ENCODE measurements at regions not wholly inside any gene's neighbourhood (a gene's known extent, or its start where the extent isn't known, plus 50 kb on each side); places are given as distances from the start of the nearest gene placed in this dataset.

GRCh38 chr12:39040275-39040674 is 134.9 kb upstream of the CPNE8 start:
- H3K9me3 ChIP-seq (ENCODE audit: low read depth), result no peaks in the 10 kb centered on the region
- no peaks in the 10 kb centered on the region for H3K79me2 ChIP-seq (ENCODE audit: low read depth)
- no peak overlapping the region for H3K4me2 ChIP-seq
- peaks cover 11% of the 10 kb centered on the region for H3F3A ChIP-seq (ENCODE audit: low read depth)
- no peak overlapping the region for H3K27ac ChIP-seq
- Mint-ChIP-seq H3K4me3 (no peak overlapping the region), H3K4me1 (peaks cover 23% of the 10 kb centered on the region), H3K27ac (no peak overlapping the region), H3K9me3 (no peaks in the 10 kb centered on the region), H3K27me3 (ENCODE audit: insufficient read depth, low read depth) (no peaks in the 10 kb centered on the region), H3K36me3 (no peaks in the 10 kb centered on the region)
- DNase-seq (ENCODE audit: low spot score), result no peak
- H3K4me1 ChIP-seq, result peaks cover 22% of the 10 kb centered on the region
- H3K27me3 ChIP-seq, result no peaks in the 10 kb centered on the region
- no peak for TF ChIP-seq CTCF (IDR thresholded peaks at IDR 0.05)
- TF ChIP-seq EZH2phosphoT487 (IDR thresholded peaks at IDR 0.05), result no peak
- no peak for TF ChIP-seq EZH2 (IDR thresholded peaks at IDR 0.05)
- no peaks in the 10 kb centered on the region for H4K20me1 ChIP-seq (ENCODE audit: low read depth)
- H2AFZ ChIP-seq (replicated peaks), result no peak overlapping the region
- no peaks in the 10 kb centered on the region for H3K36me3 ChIP-seq
- no peak overlapping the region for H3K9ac ChIP-seq
- no peak overlapping the region for H3K4me3 ChIP-seq

GRCh38 chr12:39037115-39037514 is 131.7 kb upstream of the CPNE8 start:
- Mint-ChIP-seq H3K4me1 (no peaks in the 10 kb centered on the region), H3K4me3 (no peak overlapping the region), H3K27me3 (ENCODE audit: insufficient read depth, low read depth) (no peaks in the 10 kb centered on the region), H3K36me3 (no peaks in the 10 kb centered on the region), H3K9me3 (no peaks in the 10 kb centered on the region), H3K27ac (no peak overlapping the region)
- Histone ChIP-seq H3K4me1 (no peaks in the 10 kb centered on the region), H3K4me2 (no peak overlapping the region), H3K79me2 (ENCODE audit: low read depth) (no peaks in the 10 kb centered on the region), H3K9ac (no peak overlapping the region), H3K4me3 (no peak overlapping the region), H3K9me3 (ENCODE audit: low read depth) (no peaks in the 10 kb centered on the region), H2AFZ (replicated peaks) (no peak overlapping the region), H3F3A (ENCODE audit: low read depth) (no peaks in the 10 kb centered on the region), H3K27me3 (no peaks in the 10 kb centered on the region), H3K27ac (no peak overlapping the region), H4K20me1 (ENCODE audit: low read depth) (no peaks in the 10 kb centered on the region), H3K36me3 (no peaks in the 10 kb centered on the region)
- TF ChIP-seq CTCF (IDR thresholded peaks at IDR 0.05) (no peak), EZH2 (IDR thresholded peaks at IDR 0.05) (no peak), EZH2phosphoT487 (IDR thresholded peaks at IDR 0.05) (no peak)
- no peak for DNase-seq (ENCODE audit: low spot score)

GRCh38 chr12:39036105-39036504 is 130.7 kb upstream of the CPNE8 start:
- H3K27ac ChIP-seq, result no peak overlapping the region
- H3K4me3 Mint-ChIP-seq, result no peak overlapping the region

More at GRCh38 chr12:39036105-39036504, 130.7 kb upstream of the CPNE8 start:
- no peaks in the 10 kb centered on the region for H3K27me3 Mint-ChIP-seq (ENCODE audit: insufficient read depth, low read depth)
- Histone ChIP-seq H4K20me1 (ENCODE audit: low read depth) (no peaks in the 10 kb centered on the region), H3K9me3 (ENCODE audit: low read depth) (no peaks in the 10 kb centered on the region), H3K36me3 (no peaks in the 10 kb centered on the region), H3K4me3 (no peak overlapping the region), H3K4me1 (no peaks in the 10 kb centered on the region), H3K4me2 (no peak overlapping the region), H3K27me3 (no peaks in the 10 kb centered on the region), H3K79me2 (ENCODE audit: low read depth) (no peaks in the 10 kb centered on the region), H3K9ac (no peak overlapping the region), H2AFZ (replicated peaks) (no peak overlapping the region), H3F3A (ENCODE audit: low read depth) (no peaks in the 10 kb centered on the region)
- DNase-seq (ENCODE audit: low spot score), result no peak
- H3K36me3 Mint-ChIP-seq, result no peaks in the 10 kb centered on the region
- H3K4me1 Mint-ChIP-seq, result no peaks in the 10 kb centered on the region
- no peak overlapping the region for H3K27ac Mint-ChIP-seq
- TF ChIP-seq CTCF (IDR thresholded peaks at IDR 0.05) (no peak), EZH2phosphoT487 (IDR thresholded peaks at IDR 0.05) (no peak), EZH2 (IDR thresholded peaks at IDR 0.05) (no peak)
- H3K9me3 Mint-ChIP-seq, result no peaks in the 10 kb centered on the region
